WTC11 (cell line): ENCODE measurements at regions not wholly inside any gene's neighbourhood (a gene's known extent, or its start where the extent isn't known, plus 50 kb on each side); places are given as distances from the start of the nearest gene placed in this dataset.

Source experiments
- CREB1 ChIP-seq: sonication (generic); formaldehyde crosslinking; IDR thresholded peaks from 2 replicates; pipeline ENCODE4 v1.8.0; 2023; ENCODE audit warnings: mild to moderate bottlenecking, missing genetic modification reagents
- ELF4 ChIP-seq: sonication (generic); formaldehyde crosslinking; IDR thresholded peaks from 2 replicates; pipeline ENCODE4 v1.8.1; 2022; ENCODE audit warnings: low read depth, mild to moderate bottlenecking, moderate library complexity, missing genetic modification reagents
- EMX1 ChIP-seq: fragments of 250-450 bp; sonication (Bioruptor Pico); IDR thresholded peaks from 2 replicates; pipeline ENCODE4 v1.8.0; 2021; ENCODE audit warnings: mild to moderate bottlenecking
- FOXK1 ChIP-seq: sonication (generic); formaldehyde crosslinking; IDR thresholded peaks from 2 replicates; pipeline ENCODE4 v1.8.0; 2022; ENCODE audit warnings: mild to moderate bottlenecking, moderate library complexity, missing genetic modification reagents
- IRF2 ChIP-seq: sonication (generic); formaldehyde crosslinking; IDR thresholded peaks from 2 replicates; pipeline ENCODE4 v1.8.0; 2022; ENCODE audit warnings: low read depth, missing genetic modification reagents, borderline replicate concordance
- NFE2L1 ChIP-seq: sonication (generic); formaldehyde crosslinking; IDR thresholded peaks from 2 replicates; pipeline ENCODE4 v1.8.1; 2023; ENCODE audit warnings: missing genetic modification reagents
- PRRX2 ChIP-seq: fragments of 250-450 bp; sonication (Bioruptor Pico); IDR thresholded peaks from 2 replicates; pipeline ENCODE4 v1.8.0; 2021; ENCODE audit warnings: mild to moderate bottlenecking
- TF ChIP-seq, protein P1 (sequence below): sonication (generic); formaldehyde crosslinking; conservative IDR thresholded peaks from 2 replicates; pipeline ENCODE4 v1.8.1; 2022; ENCODE audit warnings: mild to moderate bottlenecking, missing genetic modification reagents
- TF ChIP-seq, protein P2 (sequence below): fragments of 200-600 bp; IDR thresholded peaks from 2 replicates; pipeline ENCODE4 v1.8.0; 2022; ENCODE audit warnings: antibody characterized with exemption
- TF ChIP-seq, protein P3 (sequence below): sonication (generic); formaldehyde crosslinking; IDR thresholded peaks from 2 replicates; pipeline ENCODE4 v1.8.0; 2022; ENCODE audit warnings: mild to moderate bottlenecking, missing genetic modification reagents
- TF ChIP-seq, protein P4 (sequence below): sonication (generic); formaldehyde crosslinking; IDR thresholded peaks from 2 replicates; pipeline ENCODE4 v1.8.0; 2022; ENCODE audit warnings: mild to moderate bottlenecking, missing genetic modification reagents

DNA sequence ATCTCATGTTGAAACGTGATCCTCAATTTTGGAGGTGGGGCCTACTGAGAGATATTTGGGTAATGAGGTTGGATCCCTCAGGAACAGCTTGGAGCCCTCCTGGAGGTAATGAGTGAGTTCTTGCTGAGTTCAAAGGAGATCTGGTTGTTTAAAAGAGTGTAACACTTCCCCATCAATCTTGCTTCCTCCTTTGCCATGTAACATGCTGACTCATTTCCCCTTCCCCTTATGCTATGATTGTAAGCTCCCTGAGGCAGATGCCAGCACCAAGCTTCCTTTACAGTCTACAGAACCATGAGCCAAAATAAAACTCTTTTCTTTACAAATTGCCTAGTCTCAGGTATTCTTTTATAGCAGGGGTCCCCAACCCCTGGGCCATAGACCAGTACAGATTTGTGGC lies 352.3 kb downstream of the SLCO4C1 start:
- TF ChIP-seq PRRX2 (CRISPR knock-in tag) (no peak), EMX1 (CRISPR knock-in tag) (no peak), FOXK1 (no peak), ELF4 (CRISPR knock-in tag) (no peak), NFE2L1 (CRISPR knock-in tag) (no peak), IRF2 (CRISPR knock-in tag) (no peak), CREB1 (no peak)
- TF ChIP-seq, protein P1, sequence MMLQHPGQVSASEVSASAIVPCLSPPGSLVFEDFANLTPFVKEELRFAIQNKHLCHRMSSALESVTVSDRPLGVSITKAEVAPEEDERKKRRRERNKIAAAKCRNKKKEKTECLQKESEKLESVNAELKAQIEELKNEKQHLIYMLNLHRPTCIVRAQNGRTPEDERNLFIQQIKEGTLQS (CRISPR knock-in tag) = no peak
- TF ChIP-seq, protein P2, sequence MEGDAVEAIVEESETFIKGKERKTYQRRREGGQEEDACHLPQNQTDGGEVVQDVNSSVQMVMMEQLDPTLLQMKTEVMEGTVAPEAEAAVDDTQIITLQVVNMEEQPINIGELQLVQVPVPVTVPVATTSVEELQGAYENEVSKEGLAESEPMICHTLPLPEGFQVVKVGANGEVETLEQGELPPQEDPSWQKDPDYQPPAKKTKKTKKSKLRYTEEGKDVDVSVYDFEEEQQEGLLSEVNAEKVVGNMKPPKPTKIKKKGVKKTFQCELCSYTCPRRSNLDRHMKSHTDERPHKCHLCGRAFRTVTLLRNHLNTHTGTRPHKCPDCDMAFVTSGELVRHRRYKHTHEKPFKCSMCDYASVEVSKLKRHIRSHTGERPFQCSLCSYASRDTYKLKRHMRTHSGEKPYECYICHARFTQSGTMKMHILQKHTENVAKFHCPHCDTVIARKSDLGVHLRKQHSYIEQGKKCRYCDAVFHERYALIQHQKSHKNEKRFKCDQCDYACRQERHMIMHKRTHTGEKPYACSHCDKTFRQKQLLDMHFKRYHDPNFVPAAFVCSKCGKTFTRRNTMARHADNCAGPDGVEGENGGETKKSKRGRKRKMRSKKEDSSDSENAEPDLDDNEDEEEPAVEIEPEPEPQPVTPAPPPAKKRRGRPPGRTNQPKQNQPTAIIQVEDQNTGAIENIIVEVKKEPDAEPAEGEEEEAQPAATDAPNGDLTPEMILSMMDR = no peak
- TF ChIP-seq, protein P3, sequence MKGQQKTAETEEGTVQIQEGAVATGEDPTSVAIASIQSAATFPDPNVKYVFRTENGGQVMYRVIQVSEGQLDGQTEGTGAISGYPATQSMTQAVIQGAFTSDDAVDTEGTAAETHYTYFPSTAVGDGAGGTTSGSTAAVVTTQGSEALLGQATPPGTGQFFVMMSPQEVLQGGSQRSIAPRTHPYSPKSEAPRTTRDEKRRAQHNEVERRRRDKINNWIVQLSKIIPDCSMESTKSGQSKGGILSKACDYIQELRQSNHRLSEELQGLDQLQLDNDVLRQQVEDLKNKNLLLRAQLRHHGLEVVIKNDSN (CRISPR knock-in tag) = no peak
- TF ChIP-seq, protein P4, sequence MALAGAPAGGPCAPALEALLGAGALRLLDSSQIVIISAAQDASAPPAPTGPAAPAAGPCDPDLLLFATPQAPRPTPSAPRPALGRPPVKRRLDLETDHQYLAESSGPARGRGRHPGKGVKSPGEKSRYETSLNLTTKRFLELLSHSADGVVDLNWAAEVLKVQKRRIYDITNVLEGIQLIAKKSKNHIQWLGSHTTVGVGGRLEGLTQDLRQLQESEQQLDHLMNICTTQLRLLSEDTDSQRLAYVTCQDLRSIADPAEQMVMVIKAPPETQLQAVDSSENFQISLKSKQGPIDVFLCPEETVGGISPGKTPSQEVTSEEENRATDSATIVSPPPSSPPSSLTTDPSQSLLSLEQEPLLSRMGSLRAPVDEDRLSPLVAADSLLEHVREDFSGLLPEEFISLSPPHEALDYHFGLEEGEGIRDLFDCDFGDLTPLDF (CRISPR knock-in tag) = no peak
